ENCODE measurements at regions not wholly inside any gene's neighbourhood (a gene's known extent, or its start where the extent isn't known, plus 50 kb on each side); places are given as distances from the start of the nearest gene placed in this dataset.

GRCh38 chr4:77443941-77444340 is 161.7 kb upstream of the CXCL13 start:
- ATAC-seq = no peak
- Histone ChIP-seq H3K79me2 (ENCODE audit: insufficient read depth, low read length) (no peaks in the 10 kb centered on the region), H2AFZ (ENCODE audit: low read length) (no peak overlapping the region), H3K27ac (ENCODE audit: extremely low read length, insufficient read depth, low read length) (no peak overlapping the region), H3K4me1 (ENCODE audit: insufficient read depth, low read length) (no peaks in the 10 kb centered on the region), H3K27me3 (ENCODE audit: control insufficient read depth in 1 of 2, insufficient read depth in 2 of 2, low read length in 2 of 2) (no peaks in the 10 kb centered on the region; a peak in 1 of 5 replicates), H3K9ac (ENCODE audit: insufficient read depth, low read depth, low read length) (no peak overlapping the region), H3K9me3 (ENCODE audit: low read length) (no peaks in the 10 kb centered on the region), H3K4me2 (ENCODE audit: low read depth, low read length) (no peak overlapping the region), H3K36me3 (replicated peaks in 1 of 2; ENCODE audit: control insufficient read depth in 1 of 2, insufficient read depth in 2 of 2, low read length in 2 of 2) (no peaks in the 10 kb centered on the region), H3K4me3 (replicated peaks in 1 of 3; ENCODE audit: insufficient read depth in 1 of 3, low read depth in 2 of 3, low read length in 3 of 3) (no peak overlapping the region), H4K20me1 (ENCODE audit: insufficient read depth, low read length) (no peaks in the 10 kb centered on the region)
- intact Hi-C loops (cut with micrococcal nuclease; ENCODE audit: unreplicated experiment) = no loop called here
- DNase-seq (ENCODE audit: low spot score) = no peak
- CTCF ChIA-PET (ENCODE audit: low intra/inter-chr PET ratio, low total read pairs) = no interaction called here
- no TSS peak for BruUV-seq (replicated peaks)
- FAIRE-seq = no peak
- in situ Hi-C loops (cut with HindIII; ENCODE audit: extremely low pct_ligation_motif_present, low pct_unique_long_range_greater_than_20kb) = no loop called here
- POLR2A ChIA-PET = no interaction called here
- TF ChIP-seq ZNF792 (CRISPR knock-in tag; IDR thresholded peaks at IDR 0.05) (no peak), ZSCAN22 (CRISPR knock-in tag; IDR thresholded peaks at IDR 0.05) (no peak), TARDBP (CRISPR knock-in tag; IDR thresholded peaks at IDR 0.05) (no peak), ZFP36L2 (CRISPR knock-in tag; IDR thresholded peaks at IDR 0.05) (no peak), MEIS1 (CRISPR knock-in tag; IDR thresholded peaks at IDR 0.05; ENCODE audit: borderline replicate concordance) (no peak), PRMT3 (CRISPR knock-in tag; IDR thresholded peaks at IDR 0.05; ENCODE audit: borderline replicate concordance, low read depth) (no peak), RBFOX2 (IDR thresholded peaks at IDR 0.05; ENCODE audit: low read depth, low read length) (no peak), MXD4 (CRISPR knock-in tag; IDR thresholded peaks at IDR 0.05) (no peak), MEIS2 (CRISPR knock-in tag; IDR thresholded peaks at IDR 0.05) (no peak)
- WGBS (ENCODE audit: low lambda C conversion rate) = 0% methylated on average over 1 of the region's 1 CpG

- Histone ChIP-seq H3K79me2 (ENCODE audit: insufficient read depth, low read length) (no peaks in the 10 kb centered on the region), H3K27me3 (ENCODE audit: control insufficient read depth in 1 of 2, insufficient read depth in 2 of 2, low read length in 2 of 2) (no peaks in the 10 kb centered on the region; a peak in 1 of 5 replicates), H3K36me3 (replicated peaks in 1 of 2; ENCODE audit: control insufficient read depth in 1 of 2, insufficient read depth in 2 of 2, low read length in 2 of 2) (no peaks in the 10 kb centered on the region), H3K4me1 (ENCODE audit: insufficient read depth, low read length) (no peaks in the 10 kb centered on the region), H3K4me3 (replicated peaks in 1 of 3; ENCODE audit: insufficient read depth in 1 of 3, low read depth in 2 of 3, low read length in 3 of 3) (no peak overlapping the region), H3K27ac (ENCODE audit: extremely low read length, insufficient read depth, low read length) (no peak overlapping the region), H2AFZ (ENCODE audit: low read length) (no peak overlapping the region), H4K20me1 (ENCODE audit: insufficient read depth, low read length) (no peaks in the 10 kb centered on the region), H3K9ac (ENCODE audit: insufficient read depth, low read depth, low read length) (no peak overlapping the region), H3K4me2 (ENCODE audit: low read depth, low read length) (no peak overlapping the region), H3K9me3 (ENCODE audit: low read length) (no peaks in the 10 kb centered on the region)
- intact Hi-C loops (cut with micrococcal nuclease; ENCODE audit: unreplicated experiment) = no loop called here
- POLR2A ChIA-PET = no interaction called here
- in situ Hi-C loops (cut with HindIII; ENCODE audit: extremely low pct_ligation_motif_present, low pct_unique_long_range_greater_than_20kb) = no loop called here
- DNase-seq (ENCODE audit: low spot score) (no peak), ATAC-seq (no peak), FAIRE-seq (no peak)
- CTCF ChIA-PET (ENCODE audit: low intra/inter-chr PET ratio, low total read pairs) = no interaction called here
- no TSS peak for BruUV-seq (replicated peaks)
- TF ChIP-seq UBTF (CRISPR knock-in tag; IDR thresholded peaks at IDR 0.05) (no peak), REL (CRISPR knock-in tag; conservative IDR thresholded peaks at IDR 0.05) (no peak), FOXK2 (IDR thresholded peaks at IDR 0.05) (no peak), ZNF652 (CRISPR knock-in tag; IDR thresholded peaks at IDR 0.05; ENCODE audit: borderline replicate concordance, low read depth) (no peak), THAP8 (CRISPR knock-in tag; IDR thresholded peaks at IDR 0.05; ENCODE audit: borderline replicate concordance) (no peak), ZNF615 (CRISPR knock-in tag; IDR thresholded peaks at IDR 0.05; ENCODE audit: borderline replicate concordance) (no peak)
- TF ChIP-seq, protein P1, sequence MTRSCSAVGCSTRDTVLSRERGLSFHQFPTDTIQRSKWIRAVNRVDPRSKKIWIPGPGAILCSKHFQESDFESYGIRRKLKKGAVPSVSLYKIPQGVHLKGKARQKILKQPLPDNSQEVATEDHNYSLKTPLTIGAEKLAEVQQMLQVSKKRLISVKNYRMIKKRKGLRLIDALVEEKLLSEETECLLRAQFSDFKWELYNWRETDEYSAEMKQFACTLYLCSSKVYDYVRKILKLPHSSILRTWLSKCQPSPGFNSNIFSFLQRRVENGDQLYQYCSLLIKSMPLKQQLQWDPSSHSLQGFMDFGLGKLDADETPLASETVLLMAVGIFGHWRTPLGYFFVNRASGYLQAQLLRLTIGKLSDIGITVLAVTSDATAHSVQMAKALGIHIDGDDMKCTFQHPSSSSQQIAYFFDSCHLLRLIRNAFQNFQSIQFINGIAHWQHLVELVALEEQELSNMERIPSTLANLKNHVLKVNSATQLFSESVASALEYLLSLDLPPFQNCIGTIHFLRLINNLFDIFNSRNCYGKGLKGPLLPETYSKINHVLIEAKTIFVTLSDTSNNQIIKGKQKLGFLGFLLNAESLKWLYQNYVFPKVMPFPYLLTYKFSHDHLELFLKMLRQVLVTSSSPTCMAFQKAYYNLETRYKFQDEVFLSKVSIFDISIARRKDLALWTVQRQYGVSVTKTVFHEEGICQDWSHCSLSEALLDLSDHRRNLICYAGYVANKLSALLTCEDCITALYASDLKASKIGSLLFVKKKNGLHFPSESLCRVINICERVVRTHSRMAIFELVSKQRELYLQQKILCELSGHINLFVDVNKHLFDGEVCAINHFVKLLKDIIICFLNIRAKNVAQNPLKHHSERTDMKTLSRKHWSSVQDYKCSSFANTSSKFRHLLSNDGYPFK (CRISPR knock-in tag; IDR thresholded peaks at IDR 0.05; ENCODE audit: borderline replicate concordance) = no peak
Measured at GRCh38 chr4:77445823-77446222, 159.8 kb upstream of the CXCL13 start.

Data from HepG2 (cell line).